Mesenchymal stem cell (in vitro differentiated cells and primary cell): ENCODE measurements at regions not wholly inside any gene's neighbourhood (a gene's known extent, or its start where the extent isn't known, plus 50 kb on each side); places are given as distances from the start of the nearest gene placed in this dataset.
A peak's percentile ranks its signal among the peaks of the same experiment; 100 is the strongest.

ENCODE experiments used
- DNase-seq: peaks from one replicate; pipeline ENCODE4 v3.0.0-alpha.2; 2013
- H2AFZ ChIP-seq: one replicate; pipeline ENCODE4 v1.6.1; 2013; ENCODE audit warnings: low read depth, mild to moderate bottlenecking, control low read depth, inconsistent platforms, low read length, moderate library complexity
- H2AK5ac ChIP-seq: 2 replicates; pipeline ENCODE4 v1.6.1; 2013; ENCODE audit warnings: low read length, moderate library complexity, mild to moderate bottlenecking, inconsistent platforms; ENCODE audit not compliant: severe bottlenecking
- H2BK120ac ChIP-seq: one replicate; pipeline ENCODE4 v1.6.1; 2013; ENCODE audit warnings: low read depth, mild to moderate bottlenecking, inconsistent platforms, low read length, moderate library complexity
- H2BK12ac ChIP-seq, 2 experiments: one replicate each; pipeline ENCODE4 v1.6.1; 2013; ENCODE audit warnings: inconsistent platforms in 2 of 2, low read length in 2 of 2, mild to moderate bottlenecking in 2 of 2, moderate library complexity in 2 of 2, control low read depth in 1 of 2
- H2BK15ac ChIP-seq: one replicate; pipeline ENCODE4 v1.6.1; 2013; ENCODE audit warnings: mild to moderate bottlenecking, low read depth, inconsistent platforms; ENCODE audit not compliant: poor library complexity, severe bottlenecking
- H2BK5ac ChIP-seq: 2 replicates; pipeline ENCODE4 v1.6.1; 2013; ENCODE audit warnings: low read depth, mild to moderate bottlenecking, low read length, control low read depth, inconsistent platforms; ENCODE audit not compliant: poor library complexity, severe bottlenecking
- H3K14ac ChIP-seq, 2 experiments: one replicate each; pipeline ENCODE4 v1.6.1; 2013; ENCODE audit warnings: inconsistent platforms in 2 of 2, low read length in 2 of 2, control low read depth in 1 of 2, mild to moderate bottlenecking in 1 of 2, moderate library complexity in 1 of 2
- H3K18ac ChIP-seq, 2 experiments: one replicate each; pipeline ENCODE4 v1.6.1; 2013; ENCODE audit warnings: inconsistent platforms in 2 of 2, low read length in 2 of 2, control low read depth in 1 of 2, low read depth in 1 of 2, mild to moderate bottlenecking in 1 of 2
- H3K23ac ChIP-seq, 2 experiments: one replicate each; pipeline ENCODE4 v1.6.1; 2013; ENCODE audit warnings: inconsistent platforms in 2 of 2, low read length in 2 of 2, mild to moderate bottlenecking in 2 of 2, moderate library complexity in 2 of 2, control low read depth in 1 of 2
- H3K27ac ChIP-seq: 2 replicates; pipeline ENCODE4 v1.5.1; 2013; ENCODE audit warnings: mild to moderate bottlenecking, moderate library complexity, low read length, control low read depth, inconsistent platforms; ENCODE audit not compliant: poor library complexity, severe bottlenecking
- H3K27me3 ChIP-seq, 2 experiments: 2 replicates each; pipeline versions ENCODE4 v1.6.1 to v1.7.0; 2013; ENCODE audit warnings: low read length in 2 of 2, mild to moderate bottlenecking in 2 of 2, moderate library complexity in 2 of 2, control low read depth in 1 of 2, inconsistent platforms in 1 of 2; ENCODE audit not compliant: control insufficient read depth in 1 of 2, insufficient read depth in 1 of 2
- H3K36me3 ChIP-seq, 2 experiments: 2 replicates each; pipeline versions ENCODE4 v1.6.1 to v1.7.0; 2013; ENCODE audit warnings: low read length in 2 of 2, control low read depth in 1 of 2, inconsistent platforms in 1 of 2, low read depth in 1 of 2, mild to moderate bottlenecking in 1 of 2; ENCODE audit not compliant: insufficient read depth in 2 of 2, control insufficient read depth in 1 of 2
- H3K4ac ChIP-seq, 2 experiments: one replicate each; pipeline ENCODE4 v1.6.1; 2013; ENCODE audit warnings: inconsistent platforms in 2 of 2, low read length in 2 of 2, mild to moderate bottlenecking in 2 of 2, moderate library complexity in 2 of 2, control low read depth in 1 of 2, low read depth in 1 of 2
- H3K4me1 ChIP-seq: 2 replicates; pipeline ENCODE4 v1.6.1; 2013; ENCODE audit warnings: low read depth, low read length, control low read depth; ENCODE audit not compliant: control insufficient read depth, insufficient read depth
- H3K4me2 ChIP-seq: 2 replicates; pipeline ENCODE4 v1.6.1; 2013; ENCODE audit warnings: low read length, mild to moderate bottlenecking, inconsistent platforms; ENCODE audit not compliant: poor library complexity, severe bottlenecking
- H3K4me3 ChIP-seq, 2 experiments: 2 replicates each; pipeline versions ENCODE4 v1.5.1 to v1.7.0; 2013; ENCODE audit warnings: low read length in 2 of 2, mild to moderate bottlenecking in 2 of 2, control low read depth in 1 of 2, low read depth in 1 of 2; ENCODE audit not compliant: insufficient read depth in 1 of 2
- H3K79me1 ChIP-seq: replicated peaks from 2 replicates; pipeline ENCODE4 v1.6.1; 2013; ENCODE audit warnings: mild to moderate bottlenecking, control low read depth, low read length, inconsistent platforms; ENCODE audit not compliant: poor library complexity, severe bottlenecking
- H3K9ac ChIP-seq: 2 replicates; pipeline ENCODE4 v1.7.0; 2013; ENCODE audit warnings: mild to moderate bottlenecking, low read length, moderate library complexity
- H3K9me3 ChIP-seq: 2 replicates; pipeline ENCODE4 v1.7.0; 2013; ENCODE audit warnings: mild to moderate bottlenecking, low read length; ENCODE audit not compliant: control insufficient read depth
- H4K8ac ChIP-seq: one replicate; pipeline ENCODE4 v1.6.1; 2013; ENCODE audit warnings: inconsistent platforms, mild to moderate bottlenecking, low read length, moderate library complexity
- H4K91ac ChIP-seq: one replicate; pipeline ENCODE4 v1.6.1; 2013; ENCODE audit warnings: mild to moderate bottlenecking, low read length, inconsistent platforms
- WGBS: methylation state at CpG from one replicate; pipeline ENCODE4 v1.1.7; 2013; ENCODE audit warnings: mixed read lengths; 5-methylcytosine and 5-hydroxymethylcytosine counted together

DNA sequence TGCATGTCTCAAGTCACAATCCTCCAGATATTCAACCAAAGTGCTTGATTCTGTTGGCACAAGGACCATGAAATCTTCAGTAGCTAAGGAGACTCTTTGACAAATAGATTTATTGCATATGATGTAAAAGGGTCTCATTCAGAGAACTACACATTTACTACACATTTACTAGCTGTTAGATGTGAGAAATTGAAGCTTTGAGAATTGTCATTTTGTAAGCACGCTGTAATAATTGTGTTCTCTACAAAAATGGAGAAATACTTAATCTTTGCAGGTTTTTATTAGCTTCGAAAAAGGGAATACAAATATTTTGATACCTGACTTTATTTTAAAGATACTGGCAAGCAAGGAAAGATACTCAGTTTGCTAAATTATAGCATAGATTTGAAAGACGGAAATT lies 70.2 kb upstream of the CHD2 start:
- no peaks in the 10 kb centered on the region for H3K36me3 ChIP-seq
- no peak overlapping the region for H3K23ac ChIP-seq
- H3K14ac ChIP-seq = no peak overlapping the region
- no peak overlapping the region for H3K4ac ChIP-seq
- no peak for DNase-seq
- no peaks in the 10 kb centered on the region for H3K27me3 ChIP-seq
- no peak overlapping the region for H3K18ac ChIP-seq
- H4K8ac ChIP-seq = no peak overlapping the region
- H2AK5ac ChIP-seq = peak overlapping the region; percentile 33
- H3K4me1 ChIP-seq = peaks cover 10% of the 10 kb centered on the region
- H3K4me2 ChIP-seq = no peak overlapping the region
- no peak overlapping the region for H2BK15ac ChIP-seq
- H2BK12ac ChIP-seq = no peak overlapping the region
- no peak overlapping the region for H2AFZ ChIP-seq
- no peak overlapping the region for H2BK120ac ChIP-seq
- no peak overlapping the region for H4K91ac ChIP-seq
- H3K9me3 ChIP-seq = no peaks in the 10 kb centered on the region
- no peak overlapping the region for H3K27ac ChIP-seq
- no peak overlapping the region for H2BK5ac ChIP-seq
- H3K9ac ChIP-seq = no peak overlapping the region
- no peak overlapping the region for H3K4me3 ChIP-seq
- 90% methylated on average over 1 of the region's 3 CpGs for whole genome bisulfite sequencing
- no peaks in the 10 kb centered on the region for H3K79me1 ChIP-seq

DNA sequence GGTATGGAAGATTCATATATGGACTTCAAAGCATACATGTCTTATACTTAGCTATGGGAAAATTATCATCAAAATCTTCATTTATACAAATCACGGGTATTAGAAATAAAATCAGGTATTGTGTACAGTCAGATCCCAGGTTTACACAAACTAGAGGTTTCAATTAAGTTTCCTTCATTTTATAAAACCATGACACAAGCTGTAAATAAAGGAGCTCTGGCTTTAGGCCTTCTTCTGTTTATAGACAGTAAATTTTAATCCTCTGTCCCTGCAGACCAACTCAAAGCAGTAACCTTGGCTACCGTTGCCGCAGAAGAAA lies 68.8 kb upstream of the CHD2 start:
- Histone ChIP-seq H3K4me2 (peak overlapping the region; percentile 50), H2AK5ac (no peak overlapping the region), H4K8ac (no peak overlapping the region), H3K14ac (no peak overlapping the region), H3K4me3 (peak overlapping the region in 1 of 2 experiments; percentile 58), H3K36me3 (no peaks in the 10 kb centered on the region), H2AFZ (no peak overlapping the region), H3K9me3 (no peaks in the 10 kb centered on the region), H3K79me1 (no peaks in the 10 kb centered on the region), H4K91ac (no peak overlapping the region), H2BK12ac (no peak overlapping the region), H3K4ac (no peak overlapping the region), H2BK5ac (no peak overlapping the region), H3K4me1 (peaks cover 10% of the 10 kb centered on the region), H3K9ac (peak overlapping the region; percentile 92), H3K23ac (no peak overlapping the region), H3K18ac (peak overlapping the region; percentile 62), H2BK120ac (no peak overlapping the region), H3K27ac (peak overlapping the region; percentile 97), H2BK15ac (no peak overlapping the region), H3K27me3 (no peaks in the 10 kb centered on the region)
- no CpG with 5 or more reads among the region's 3 CpGs for WGBS
- DNase-seq = no peak

DNA sequence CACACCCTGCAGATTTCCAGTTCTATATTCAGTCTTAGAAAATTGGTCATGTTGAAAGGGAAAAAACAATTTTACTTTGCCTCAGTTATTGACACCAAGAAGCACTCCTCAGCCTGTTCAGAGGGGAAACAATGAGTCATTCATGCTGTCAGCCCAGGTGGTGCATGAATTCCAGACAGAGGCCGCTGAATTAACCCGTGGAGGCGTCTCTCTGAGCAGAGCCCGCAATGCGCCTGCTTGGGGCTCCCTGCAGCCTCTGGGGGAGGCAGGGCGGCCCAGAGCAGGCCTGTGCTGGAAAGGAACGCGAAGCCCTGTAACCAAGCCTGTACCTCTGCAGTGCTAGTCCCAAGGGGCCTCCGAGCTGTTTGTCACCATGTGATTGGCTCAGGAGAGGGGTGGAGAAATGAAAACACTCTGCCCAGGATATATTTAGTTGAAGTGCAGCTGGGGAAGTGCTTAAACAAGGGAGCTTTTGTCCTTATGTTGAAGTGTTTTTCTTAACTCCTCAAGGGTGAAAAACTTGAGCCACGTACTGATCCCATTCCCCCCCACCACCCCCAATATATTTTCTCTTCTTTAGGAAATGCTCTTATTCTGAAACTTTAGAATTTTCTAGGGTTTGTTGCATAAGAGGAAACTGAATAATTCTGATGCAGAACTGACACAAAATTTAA lies 68.3 kb upstream of the CHD2 start:
- Histone ChIP-seq H2BK15ac (no peak overlapping the region), H4K8ac (peak overlapping the region; percentile 0), H3K79me1 (no peaks in the 10 kb centered on the region), H3K27ac (peak overlapping the region; percentile 97), H3K14ac (no peak overlapping the region), H2BK5ac (no peak overlapping the region), H3K18ac (peak overlapping the region; percentile 62), H3K4me1 (peaks cover 10% of the 10 kb centered on the region), H2BK120ac (no peak overlapping the region), H3K27me3 (no peaks in the 10 kb centered on the region), H3K4me2 (peak overlapping the region; percentile 50), H3K9ac (peak overlapping the region; percentile 92), H2BK12ac (peak overlapping the region in 1 of 2 experiments; percentile 72), H2AFZ (no peak overlapping the region), H3K4ac (peak overlapping the region in 1 of 2 experiments; percentile 67), H2AK5ac (no peak overlapping the region), H4K91ac (no peak overlapping the region), H3K36me3 (no peaks in the 10 kb centered on the region), H3K9me3 (no peaks in the 10 kb centered on the region), H3K23ac (no peak overlapping the region), H3K4me3 (peak overlapping the region in 1 of 2 experiments; percentile 58)
- 0% methylated on average over 8 of the region's 10 CpGs for WGBS
- DNase-seq = peak; percentile 97

DNA sequence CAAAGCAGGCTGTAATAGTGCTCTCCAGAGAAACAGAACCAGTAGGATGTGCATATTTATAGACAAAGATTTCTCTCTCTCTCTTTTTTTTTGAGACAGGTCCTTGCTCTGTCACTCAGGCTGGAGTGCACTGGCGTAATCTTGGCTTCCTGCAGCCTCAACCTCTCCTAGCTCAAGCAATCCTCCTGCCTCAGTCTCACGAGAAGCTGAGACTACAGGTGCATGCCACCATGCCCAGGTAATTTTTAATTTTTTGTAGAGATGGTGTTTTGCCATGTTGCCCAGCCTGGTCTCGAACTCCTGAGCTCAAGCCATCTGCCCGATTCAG lies 67.1 kb upstream of the CHD2 start:
- H2BK5ac ChIP-seq = peak overlapping the region; percentile 68
- no peak overlapping the region for H3K4me3 ChIP-seq
- no peaks in the 10 kb centered on the region for H3K9me3 ChIP-seq
- H3K23ac ChIP-seq = no peak overlapping the region
- H2AFZ ChIP-seq = no peak overlapping the region
- no peak for DNase-seq
- no peaks in the 10 kb centered on the region for H3K27me3 ChIP-seq
- no peak overlapping the region for H3K4me2 ChIP-seq
- H4K91ac ChIP-seq = no peak overlapping the region
- H2AK5ac ChIP-seq = peak overlapping the region; percentile 24
- no peak overlapping the region for H3K14ac ChIP-seq
- H3K79me1 ChIP-seq = no peaks in the 10 kb centered on the region
- peak overlapping the region; percentile 92 for H3K9ac ChIP-seq
- H3K36me3 ChIP-seq = no peaks in the 10 kb centered on the region
- H3K4ac ChIP-seq = peak overlapping the region; percentile 47 to 67
- 83% methylated on average over 4 of the region's 4 CpGs for WGBS
- no peak overlapping the region for H2BK120ac ChIP-seq
- no peak overlapping the region for H4K8ac ChIP-seq
- H3K4me1 ChIP-seq = peaks cover 10% of the 10 kb centered on the region
- peak overlapping the region in 1 of 2 experiments; percentile 28 for H3K18ac ChIP-seq
- peak overlapping the region; percentile 97 for H3K27ac ChIP-seq
- H2BK12ac ChIP-seq = peak overlapping the region in 1 of 2 experiments; percentile 71
- no peak overlapping the region for H2BK15ac ChIP-seq
